Prostate gland (tissue), 2 donors: ENCODE measurements at regions not wholly inside any gene's neighbourhood (a gene's known extent, or its start where the extent isn't known, plus 50 kb on each side); places are given as distances from the start of the nearest gene placed in this dataset.

Experiments
- DNase-seq: peaks from one replicate; pipeline ENCODE4 v3.0.0-alpha.2; 2019; ENCODE audit warnings: low spot score
- H3K27ac ChIP-seq, 2 donors: fragments of 200-600 bp; sonication (generic); 2 replicates each; pipeline ENCODE4 v1.5.1; 2017 to 2019
- H3K27me3 ChIP-seq: fragments of 200-600 bp; sonication (generic); replicated peaks from 2 replicates; pipeline ENCODE4 v1.5.1; 2019; ENCODE audit not compliant: insufficient read depth
- H3K36me3 ChIP-seq, 2 donors: fragments of 200-600 bp; sonication (generic); 1 replicate in 1 of 2; 2 replicates in 1 of 2; pipeline versions ENCODE4 v1.5.1 to v1.8.1; 2017 to 2019
- H3K4me1 ChIP-seq: fragments of 200-600 bp; sonication (generic); replicated peaks from 2 replicates; pipeline ENCODE4 v1.5.1; 2019
- H3K4me3 ChIP-seq, 2 donors: fragments of 200-600 bp; sonication (generic); 2 replicates each; pipeline ENCODE4 v1.5.1; 2017 to 2019
- H3K9me3 ChIP-seq: fragments of 200-600 bp; sonication (generic); 2 replicates; pipeline ENCODE4 v1.5.1; 2017
- CTCF ChIP-seq, 4 experiments: fragments of 200-600 bp in 2 of 4; fragments of 450-650 bp in 2 of 4; sonication (generic) in 2 of 4; IDR thresholded peaks; 1 replicate in 3 of 4; 2 replicates in 1 of 4; pipeline ENCODE4 v1.5.1; 2016 to 2019; ENCODE audit warnings: antibody characterized with exemption in 4 of 4, mild to moderate bottlenecking in 2 of 4, moderate library complexity in 2 of 4
- POLR2A ChIP-seq: fragments of 450-650 bp; IDR thresholded peaks from one replicate; pipeline ENCODE4 v1.6.1; 2016; ENCODE audit warnings: antibody characterized with exemption, mild to moderate bottlenecking
- POLR2AphosphoS5 ChIP-seq: sonication (generic); formaldehyde crosslinking; IDR thresholded peaks from one replicate; pipeline ENCODE4 v1.6.1; 2017; ENCODE audit warnings: antibody characterized with exemption
- WGBS: methylation state at CpG from one replicate; pipeline ENCODE4 v1.1.5; 2018; 5-methylcytosine and 5-hydroxymethylcytosine counted together
- intact Hi-C: fragments of 100-400 bp; cut with DNase I; formaldehyde crosslinking; loops from one replicate; pipeline ENCODE4 v1.14.2; 2022

GRCh38 chr22:35150183-35151107, 84.5 kb downstream of the ISX start:
- H3K9me3 ChIP-seq, result no peaks in the 10 kb centered on the region
- 48% methylated on average over 22 of the region's 22 CpGs for WGBS
- TF ChIP-seq CTCF (IDR thresholded peaks at IDR 0.05) (peak; percentile 64 to 85 (median 80)), POLR2AphosphoS5 (no peak), POLR2A (no peak)
- no peak overlapping the region for H3K27ac ChIP-seq
- intact Hi-C loops, result no loop called here
- peak; percentile 62 for DNase-seq
- no peak overlapping the region for H3K4me3 ChIP-seq
- H3K27me3 ChIP-seq, result no peaks in the 10 kb centered on the region
- no peaks in the 10 kb centered on the region for H3K36me3 ChIP-seq
- no peaks in the 10 kb centered on the region for H3K4me1 ChIP-seq

- H3K27me3 ChIP-seq, result no peaks in the 10 kb centered on the region
These were observed 86.4 kb downstream of the ISX start for GRCh38 chr22:35152316-35152715.

GRCh38 chr22:35154937-35155387, 89.0 kb downstream of the ISX start:
- 9% methylated on average over 10 of the region's 10 CpGs for WGBS
- no peak for TF ChIP-seq POLR2A
- TF ChIP-seq POLR2AphosphoS5, result peak; percentile 54
- peak in 3 of 4 experiments; percentile 68 to 74 (median 68) for TF ChIP-seq CTCF (IDR thresholded peaks at IDR 0.05)
- Histone ChIP-seq H3K4me3 (no peak overlapping the region), H3K27ac (no peak overlapping the region), H3K27me3 (no peaks in the 10 kb centered on the region), H3K36me3 (no peaks in the 10 kb centered on the region), H3K9me3 (no peaks in the 10 kb centered on the region), H3K4me1 (no peaks in the 10 kb centered on the region)
- DNase-seq, result peak; percentile 75
- intact Hi-C loops, result no loop called here

More at GRCh38 chr22:35152316-35152715, 86.4 kb downstream of the ISX start:
- no peaks in the 10 kb centered on the region for H3K9me3 ChIP-seq
- no peak overlapping the region for H3K4me3 ChIP-seq
- H3K36me3 ChIP-seq, result no peaks in the 10 kb centered on the region
- intact Hi-C loops, result no loop called here
- no peak for DNase-seq
- no peak overlapping the region for H3K27ac ChIP-seq
- TF ChIP-seq POLR2AphosphoS5 (no peak), POLR2A (no peak), CTCF (IDR thresholded peaks at IDR 0.05) (no peak)
- WGBS, result 78% methylated on average over 8 of the region's 8 CpGs
- H3K4me1 ChIP-seq, result no peaks in the 10 kb centered on the region

- 61% methylated on average over 7 of the region's 7 CpGs for WGBS
- H3K27ac ChIP-seq, result no peak overlapping the region
- H3K4me3 ChIP-seq, result no peak overlapping the region
- no peaks in the 10 kb centered on the region for H3K4me1 ChIP-seq
- H3K9me3 ChIP-seq, result no peaks in the 10 kb centered on the region
- H3K27me3 ChIP-seq, result no peaks in the 10 kb centered on the region
- intact Hi-C loops, result no loop called here
- DNase-seq, result no peak
- no peaks in the 10 kb centered on the region for H3K36me3 ChIP-seq
- no peak for TF ChIP-seq CTCF (IDR thresholded peaks at IDR 0.05)
- no peak for TF ChIP-seq POLR2AphosphoS5
- TF ChIP-seq POLR2A, result no peak
These were observed 89.6 kb downstream of the ISX start for GRCh38 chr22:35155403-35156025.
